HFF-Myc (cell line): ENCODE measurements at regions not wholly inside any gene's neighbourhood (a gene's known extent, or its start where the extent isn't known, plus 50 kb on each side); places are given as distances from the start of the nearest gene placed in this dataset.

Experiments used
- DNase-seq: peaks from one replicate; pipeline ENCODE4 v3.0.0-alpha.2; 2011; ENCODE audit warnings: low read depth; ENCODE audit errors: extremely low read depth
- H3K4me3 ChIP-seq: replicated peaks from 2 replicates; pipeline ENCODE4 v1.5.1; 2011; ENCODE audit warnings: low read depth, mild to moderate bottlenecking, control low read depth, low read length
- TF ChIP-seq, protein P1 (sequence below): IDR thresholded peaks from 2 replicates; pipeline ENCODE4 v1.5.1; 2012; ENCODE audit warnings: mild to moderate bottlenecking, low read depth, low read length, control low read depth; ENCODE audit errors: missing control alignments

DNA sequence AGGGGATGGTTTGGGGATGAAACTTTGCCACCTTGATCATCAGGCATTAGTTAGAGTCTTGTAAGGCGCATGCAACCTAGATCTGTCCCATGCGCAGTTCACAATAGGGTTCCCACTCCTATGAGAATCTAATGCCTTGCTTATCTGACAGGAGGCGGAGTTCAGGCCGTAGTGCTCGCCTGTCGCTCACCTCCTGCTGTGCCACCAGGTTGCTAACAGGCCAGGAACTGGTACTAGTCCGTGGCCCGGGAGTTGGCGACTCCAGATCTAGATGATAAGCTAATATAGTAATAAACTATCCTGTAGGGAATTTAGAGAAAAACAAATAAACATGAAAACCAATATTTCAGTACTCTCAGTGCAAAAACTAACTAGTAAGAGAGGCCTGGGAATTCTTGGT, 155.4 kb upstream of the ANO5 start:
- H3K4me3 ChIP-seq = no peak overlapping the region
- DNase-seq = no peak
- TF ChIP-seq, protein P1, sequence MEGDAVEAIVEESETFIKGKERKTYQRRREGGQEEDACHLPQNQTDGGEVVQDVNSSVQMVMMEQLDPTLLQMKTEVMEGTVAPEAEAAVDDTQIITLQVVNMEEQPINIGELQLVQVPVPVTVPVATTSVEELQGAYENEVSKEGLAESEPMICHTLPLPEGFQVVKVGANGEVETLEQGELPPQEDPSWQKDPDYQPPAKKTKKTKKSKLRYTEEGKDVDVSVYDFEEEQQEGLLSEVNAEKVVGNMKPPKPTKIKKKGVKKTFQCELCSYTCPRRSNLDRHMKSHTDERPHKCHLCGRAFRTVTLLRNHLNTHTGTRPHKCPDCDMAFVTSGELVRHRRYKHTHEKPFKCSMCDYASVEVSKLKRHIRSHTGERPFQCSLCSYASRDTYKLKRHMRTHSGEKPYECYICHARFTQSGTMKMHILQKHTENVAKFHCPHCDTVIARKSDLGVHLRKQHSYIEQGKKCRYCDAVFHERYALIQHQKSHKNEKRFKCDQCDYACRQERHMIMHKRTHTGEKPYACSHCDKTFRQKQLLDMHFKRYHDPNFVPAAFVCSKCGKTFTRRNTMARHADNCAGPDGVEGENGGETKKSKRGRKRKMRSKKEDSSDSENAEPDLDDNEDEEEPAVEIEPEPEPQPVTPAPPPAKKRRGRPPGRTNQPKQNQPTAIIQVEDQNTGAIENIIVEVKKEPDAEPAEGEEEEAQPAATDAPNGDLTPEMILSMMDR = no peak

DNA sequence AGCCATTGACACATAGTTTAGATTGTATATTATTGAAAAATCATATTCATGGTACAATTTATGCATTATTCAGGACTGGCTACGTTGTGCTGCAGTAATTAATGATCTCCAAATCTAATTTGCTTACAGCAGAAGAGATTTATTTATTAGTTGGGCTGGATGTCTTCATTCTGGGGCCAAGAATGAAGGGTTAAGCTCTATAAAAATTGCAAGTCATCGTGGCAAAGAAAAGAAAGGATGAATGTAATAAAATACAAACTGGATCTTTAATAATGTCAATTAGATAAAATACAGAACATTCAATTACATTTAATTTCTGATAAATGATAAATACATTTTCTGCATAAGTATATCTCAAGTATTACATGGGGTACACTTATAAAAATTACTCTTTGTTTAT, 151.8 kb upstream of the ANO5 start:
- no peak for DNase-seq
- TF ChIP-seq, protein P1 = no peak
- no peak overlapping the region for H3K4me3 ChIP-seq

DNA sequence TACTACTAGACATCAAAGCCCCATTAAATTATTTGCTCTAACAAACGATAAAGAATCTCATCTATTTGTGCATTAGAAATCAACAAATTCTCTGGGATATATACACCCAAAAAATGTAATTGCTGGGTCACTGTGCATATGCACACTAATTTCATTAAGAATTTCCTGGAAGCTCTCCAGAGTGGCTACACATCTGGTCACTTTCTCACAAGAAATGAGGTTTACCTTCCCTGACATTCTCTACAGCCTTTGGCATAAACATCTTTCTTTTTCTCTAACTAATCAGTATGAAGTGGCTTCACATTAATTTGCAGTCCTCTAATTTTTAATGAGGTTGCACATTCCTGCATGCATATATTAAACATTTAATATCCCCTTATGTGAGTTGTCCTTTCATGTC, 150.8 kb upstream of the ANO5 start:
- H3K4me3 ChIP-seq = no peak overlapping the region
- TF ChIP-seq, protein P1 = no peak
- DNase-seq = no peak

DNA sequence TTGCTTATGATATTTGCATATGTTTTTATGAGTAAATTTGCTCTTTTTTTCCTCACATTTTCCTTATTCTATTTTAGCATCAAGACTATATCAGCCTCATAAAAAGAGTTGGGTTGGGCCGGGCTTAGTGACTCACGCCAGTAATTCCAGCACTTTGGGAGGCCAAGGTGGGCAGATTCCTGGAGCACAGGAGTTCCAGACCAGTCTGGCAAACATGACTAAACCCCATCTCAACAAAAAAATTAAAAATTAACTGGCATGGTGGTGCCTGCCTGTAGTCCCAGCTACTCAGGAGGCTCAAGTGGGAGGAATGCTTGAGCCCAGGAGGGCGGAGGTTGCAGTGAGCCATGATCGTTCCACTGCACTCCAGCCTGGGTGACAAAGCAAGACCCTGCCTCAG, 148.8 kb upstream of the ANO5 start:
- DNase-seq = no peak
- H3K4me3 ChIP-seq = no peak overlapping the region
- TF ChIP-seq, protein P1 = no peak

DNA sequence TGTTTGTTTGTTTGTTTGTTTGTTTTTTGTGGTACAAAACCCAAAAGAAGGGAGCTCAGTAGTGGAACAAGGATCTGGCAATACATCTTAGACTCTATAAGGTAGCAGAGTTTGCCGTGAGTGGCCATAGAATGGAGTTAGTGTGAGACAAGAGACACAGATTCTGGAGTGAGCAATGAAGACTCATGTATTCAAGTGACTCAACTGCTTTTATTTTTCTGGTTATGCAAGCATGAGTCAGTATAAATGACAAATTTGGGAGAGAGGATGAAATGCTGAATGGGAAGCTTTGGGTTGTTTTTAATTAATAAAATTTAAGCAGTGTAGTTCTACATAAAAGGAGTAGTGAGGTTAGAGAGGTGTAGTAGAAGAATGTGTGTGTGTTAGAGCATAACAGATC, 143.6 kb upstream of the ANO5 start:
- H3K4me3 ChIP-seq = no peak overlapping the region
- no peak for DNase-seq
- TF ChIP-seq, protein P1 = no peak

DNA sequence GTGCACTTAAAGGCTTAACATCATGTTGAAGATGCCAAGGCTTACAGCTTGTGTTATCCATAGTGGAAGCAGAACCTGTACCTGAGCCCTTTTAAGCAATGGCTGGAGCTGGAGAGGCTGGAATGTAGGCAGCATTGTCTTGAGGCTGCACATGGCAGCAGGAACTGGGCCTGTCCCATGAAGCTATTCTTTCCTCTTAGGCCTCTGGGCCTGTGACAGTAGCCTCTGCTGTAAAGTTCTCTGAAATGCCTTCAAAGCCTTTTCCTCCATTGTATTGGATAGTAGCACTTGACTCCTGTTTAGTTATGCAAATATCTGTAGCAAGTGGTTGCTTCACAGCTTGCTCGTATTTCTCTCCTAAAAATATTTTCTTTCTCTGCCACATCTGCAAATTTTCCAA, 127.4 kb upstream of the ANO5 start:
- TF ChIP-seq, protein P1 = no peak
- H3K4me3 ChIP-seq = no peak overlapping the region
- DNase-seq = no peak

DNA sequence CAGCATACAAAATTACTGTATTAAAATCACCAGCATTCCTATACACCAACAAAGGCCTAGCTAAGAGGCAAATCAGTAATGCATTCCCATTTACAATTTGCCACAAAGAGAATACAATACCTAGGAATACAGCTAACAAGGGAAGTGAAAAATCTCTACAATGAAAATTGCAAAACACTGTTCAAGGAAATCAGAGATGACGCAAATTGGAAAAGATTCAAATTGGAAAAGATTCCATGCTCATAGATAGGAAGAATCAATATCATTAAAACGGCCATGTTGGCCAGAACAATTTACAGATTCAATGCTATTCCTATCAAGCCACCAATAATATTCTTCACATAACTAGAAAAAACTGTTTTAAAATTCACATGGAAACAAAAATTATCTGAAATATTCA, 123.0 kb upstream of the ANO5 start:
- TF ChIP-seq, protein P1 = no peak
- DNase-seq = no peak

More for the DNA sequence above, 123.0 kb upstream of the ANO5 start:
- no peak overlapping the region for H3K4me3 ChIP-seq
